RWPE1 (cell line): ENCODE measurements at regions not wholly inside any gene's neighbourhood (a gene's known extent, or its start where the extent isn't known, plus 50 kb on each side); places are given as distances from the start of the nearest gene placed in this dataset.
"Not testable (repeated sequence)": the region's sequence is repeated elsewhere in the genome, so short reads cannot be mapped to it uniquely, and the experiment has no call there.

ENCODE experiments used
- CTCF ChIA-PET: fragments of 350-600 bp; sonication (Branson Sonifier 250); formaldehyde crosslinking; extraction: SDS; loops from one replicate; lab custom pipeline; 2021; lab: Yijun Ruan, JAX
- POLR2A ChIA-PET: fragments of 400-600 bp; formaldehyde crosslinking; extraction: SDS; loops from one replicate; lab custom pipeline; 2020; ENCODE audit warnings: antibody characterized with exemption; ENCODE audit not compliant: low non-redundant PET; lab: Yijun Ruan, JAX
- DNase-seq: peaks from one replicate; pipeline ENCODE4 v3.0.0; 2012; ENCODE audit warnings: low spot score
- H3K27ac ChIP-seq: fragments of 450-650 bp; 2 replicates; pipeline ENCODE4 v1.5.1; 2017
- TF ChIP-seq, protein P1 (sequence below): fragments of 450-650 bp; conservative IDR thresholded peaks from 2 replicates; pipeline ENCODE4 v1.5.1; 2017; ENCODE audit warnings: low read depth, mild to moderate bottlenecking

DNA sequence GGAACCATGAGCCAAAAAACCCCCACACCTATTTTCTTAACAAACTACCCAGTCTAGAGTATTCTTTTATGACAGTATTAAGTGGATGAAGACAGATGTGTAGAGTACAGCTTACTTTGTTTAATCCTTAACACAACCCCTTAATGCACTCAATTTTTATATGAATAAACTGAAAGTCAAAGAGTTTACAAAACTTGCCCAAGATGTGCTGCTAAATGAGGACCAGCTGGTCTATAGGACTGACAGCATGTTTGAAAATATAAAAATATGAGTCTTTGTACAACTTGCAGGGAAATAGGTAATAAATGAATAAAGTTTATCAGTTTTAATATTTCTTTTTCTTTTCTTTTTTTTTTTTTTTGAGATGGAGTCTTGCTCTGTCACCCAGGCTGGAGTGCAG, 102.3 kb downstream of the ZFY start:
- ChIA-PET CTCF (no interaction called here), POLR2A (no interaction called here)
- DNase-seq, result no peak
- no peak overlapping the region for H3K27ac ChIP-seq
- TF ChIP-seq, protein P1, sequence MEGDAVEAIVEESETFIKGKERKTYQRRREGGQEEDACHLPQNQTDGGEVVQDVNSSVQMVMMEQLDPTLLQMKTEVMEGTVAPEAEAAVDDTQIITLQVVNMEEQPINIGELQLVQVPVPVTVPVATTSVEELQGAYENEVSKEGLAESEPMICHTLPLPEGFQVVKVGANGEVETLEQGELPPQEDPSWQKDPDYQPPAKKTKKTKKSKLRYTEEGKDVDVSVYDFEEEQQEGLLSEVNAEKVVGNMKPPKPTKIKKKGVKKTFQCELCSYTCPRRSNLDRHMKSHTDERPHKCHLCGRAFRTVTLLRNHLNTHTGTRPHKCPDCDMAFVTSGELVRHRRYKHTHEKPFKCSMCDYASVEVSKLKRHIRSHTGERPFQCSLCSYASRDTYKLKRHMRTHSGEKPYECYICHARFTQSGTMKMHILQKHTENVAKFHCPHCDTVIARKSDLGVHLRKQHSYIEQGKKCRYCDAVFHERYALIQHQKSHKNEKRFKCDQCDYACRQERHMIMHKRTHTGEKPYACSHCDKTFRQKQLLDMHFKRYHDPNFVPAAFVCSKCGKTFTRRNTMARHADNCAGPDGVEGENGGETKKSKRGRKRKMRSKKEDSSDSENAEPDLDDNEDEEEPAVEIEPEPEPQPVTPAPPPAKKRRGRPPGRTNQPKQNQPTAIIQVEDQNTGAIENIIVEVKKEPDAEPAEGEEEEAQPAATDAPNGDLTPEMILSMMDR, result no peak

DNA sequence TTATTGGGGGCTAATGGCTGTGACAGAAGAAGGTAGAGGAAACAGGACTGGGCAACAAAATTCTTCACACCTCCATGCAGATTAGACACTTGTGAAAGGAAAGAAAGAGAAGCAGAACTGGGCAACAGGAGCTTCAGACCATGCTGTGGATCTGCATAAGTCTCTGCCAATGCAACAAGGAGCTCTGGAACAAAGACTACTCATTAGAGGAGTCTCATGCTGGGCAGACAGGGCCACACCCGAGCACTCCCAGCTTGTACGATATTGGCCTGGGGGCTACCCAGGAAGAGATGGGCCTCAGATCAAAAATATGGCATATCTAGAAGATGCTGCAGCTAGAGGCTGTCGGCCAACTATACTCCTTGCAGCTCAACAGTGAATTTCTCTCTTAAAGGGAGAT, 105.2 kb downstream of the ZFY start:
- TF ChIP-seq, protein P1, result no peak
- no peak overlapping the region for H3K27ac ChIP-seq
- POLR2A ChIA-PET, result no interaction called here
- DNase-seq, result no peak
- CTCF ChIA-PET, result no interaction called here

GRCh38 chrY:3041985-3042384, 106.8 kb downstream of the ZFY start:
- ChIA-PET POLR2A (no interaction called here), CTCF (no interaction called here)
- DNase-seq, result no peak
- TF ChIP-seq, protein P1, result no peak
- H3K27ac ChIP-seq, result no peak overlapping the region

GRCh38 chrY:3042901-3043300, 107.7 kb downstream of the ZFY start:
- ChIA-PET CTCF (no interaction called here), POLR2A (no interaction called here)
- no peak for DNase-seq
- TF ChIP-seq, protein P1, result no peak
- H3K27ac ChIP-seq, result no peak overlapping the region

GRCh38 chrY:3045048-3045447, 109.9 kb downstream of the ZFY start:
- DNase-seq, result no peak
- TF ChIP-seq, protein P1, result no peak
- POLR2A ChIA-PET, result no interaction called here
- H3K27ac ChIP-seq, result no peak overlapping the region
- CTCF ChIA-PET, result no interaction called here

GRCh38 chrY:3055496-3055895, 120.3 kb downstream of the ZFY start:
- DNase-seq, POLR2A ChIA-PET, CTCF ChIA-PET, H3K27ac ChIP-seq: not testable (repeated sequence)

GRCh38 chrY:3058342-3058741, 123.2 kb downstream of the ZFY start:
- H3K27ac ChIP-seq, POLR2A ChIA-PET, CTCF ChIA-PET, DNase-seq: not testable (repeated sequence)

DNA sequence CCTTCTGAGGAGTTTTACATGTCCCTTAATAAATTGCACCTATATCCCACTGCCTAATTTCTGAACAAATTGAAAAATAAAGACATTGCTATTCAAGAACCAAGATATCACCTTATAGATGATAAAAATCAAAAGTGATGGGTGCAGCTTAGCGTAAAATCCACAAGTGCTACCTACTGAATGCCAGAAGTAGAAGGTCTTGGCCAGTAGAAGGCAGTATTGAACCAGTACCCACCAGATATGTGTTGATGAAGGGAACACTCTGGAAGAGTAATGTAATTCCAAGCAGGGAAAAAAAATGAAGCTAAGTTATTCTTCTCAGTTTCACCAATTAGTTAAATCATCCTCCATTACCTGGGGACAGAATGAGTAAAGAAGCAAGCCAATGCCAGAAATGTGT, 125.5 kb downstream of the ZFY start:
- H3K27ac ChIP-seq, CTCF ChIA-PET, DNase-seq, POLR2A ChIA-PET: not testable (repeated sequence)

- CTCF ChIA-PET, DNase-seq, POLR2A ChIA-PET, H3K27ac ChIP-seq: not testable (repeated sequence)
Measured at GRCh38 chrY:3088149-3088548, 153.0 kb downstream of the ZFY start.

DNA sequence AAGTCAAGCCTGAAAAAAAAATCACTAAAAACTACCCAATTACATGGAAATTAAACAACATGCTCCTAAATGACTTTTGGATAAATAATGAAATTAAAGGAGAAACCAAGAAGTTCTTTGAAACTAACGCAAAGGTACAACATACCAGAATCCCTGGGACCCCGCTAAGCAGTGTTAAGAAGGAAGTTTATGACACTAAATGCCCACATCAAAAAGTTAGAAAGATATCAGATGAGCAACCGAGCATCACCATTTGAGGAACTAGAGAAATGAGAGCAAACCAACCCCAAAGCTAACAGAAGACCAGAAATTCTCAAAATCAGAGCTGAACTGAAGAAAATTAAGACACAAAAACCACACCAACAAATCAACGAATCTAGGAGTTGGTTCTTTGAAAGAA, 173.5 kb downstream of the ZFY start:
- H3K27ac ChIP-seq, POLR2A ChIA-PET, CTCF ChIA-PET: not testable (repeated sequence)

DNA sequence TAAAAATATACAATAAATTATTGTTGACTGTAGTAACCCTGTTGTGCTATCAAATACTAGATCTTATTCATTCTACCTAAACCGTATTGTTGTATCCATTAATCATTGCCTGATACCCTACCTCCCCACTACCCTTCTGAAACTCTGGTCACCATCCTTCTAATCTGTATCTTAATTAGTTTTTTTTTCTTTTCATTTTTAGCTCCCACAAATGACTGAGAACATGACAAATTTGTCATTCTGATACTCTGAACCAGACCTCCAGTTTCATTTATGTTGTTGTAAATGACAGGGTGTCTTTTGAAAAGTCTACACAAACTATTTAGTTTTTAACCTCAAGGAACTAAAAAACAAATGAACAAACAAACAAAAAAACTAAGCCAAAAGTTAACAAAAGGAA, 185.1 kb downstream of the ZFY start:
- DNase-seq, H3K27ac ChIP-seq, POLR2A ChIA-PET, CTCF ChIA-PET: not testable (repeated sequence)

More for the DNA sequence above, 173.5 kb downstream of the ZFY start:
- not testable (repeated sequence) for DNase-seq

DNA sequence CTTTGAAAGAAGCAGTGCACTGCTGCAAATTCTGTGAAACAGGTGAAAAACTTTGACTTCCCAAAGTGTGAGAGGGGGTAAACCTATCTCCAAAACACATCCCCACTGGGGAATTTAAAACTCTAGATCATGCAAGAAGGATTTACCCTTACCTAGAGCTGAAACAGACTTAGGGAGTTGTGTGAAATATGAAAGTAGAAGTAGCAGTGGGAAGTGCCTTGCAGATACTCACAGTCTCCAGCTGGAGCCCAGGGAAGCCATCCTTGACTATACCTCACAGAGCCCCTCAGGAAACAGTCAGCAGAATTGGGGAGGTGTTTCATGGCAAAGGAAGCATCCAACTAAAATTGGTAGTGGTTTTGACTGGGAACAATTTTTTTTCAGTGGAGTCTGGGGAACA, 185.5 kb downstream of the ZFY start:
- CTCF ChIA-PET, DNase-seq, H3K27ac ChIP-seq, POLR2A ChIA-PET: not testable (repeated sequence)
